ENCODE measurements at regions not wholly inside any gene's neighbourhood (a gene's known extent, or its start where the extent isn't known, plus 50 kb on each side); places are given as distances from the start of the nearest gene placed in this dataset.
"Not testable (repeated sequence)": the region's sequence is repeated elsewhere in the genome, so short reads cannot be mapped to it uniquely, and the experiment has no call there.

- DNase-seq: no peak
Observed at GRCh38 chr15:38818157-38818790, 253.7 kb upstream of the RASGRP1 start.

GRCh38 chr15:38819387-38819950 is 254.9 kb upstream of the RASGRP1 start:
- no peak for DNase-seq

- DNase-seq: no peak
Observed at GRCh38 chr15:38823263-38823662, 258.6 kb upstream of the RASGRP1 start.

DNA sequence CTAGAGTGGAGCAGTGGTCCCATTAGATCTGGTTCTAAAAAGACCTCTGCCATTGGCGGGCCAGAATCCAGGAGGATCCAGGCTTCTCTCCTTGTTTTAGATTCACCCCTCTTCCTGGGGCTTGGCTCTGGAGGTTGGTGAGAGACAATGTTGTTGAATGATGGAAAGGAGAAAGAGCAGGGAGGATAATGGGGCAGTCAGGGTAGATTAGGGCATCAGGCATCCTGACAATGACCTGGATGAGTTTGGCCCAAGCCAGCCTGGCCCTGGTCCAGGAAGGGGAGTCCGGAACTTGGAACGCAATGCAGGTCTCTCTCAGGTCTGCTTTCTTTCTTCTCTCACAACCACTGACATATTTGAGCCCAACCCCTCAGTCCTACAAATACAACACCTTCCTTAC is 260.1 kb upstream of the RASGRP1 start:
- no peak for DNase-seq

GRCh38 chr15:38826880-38827279 is 262.3 kb upstream of the RASGRP1 start:
- DNase-seq: no peak

- no peak for DNase-seq
Observed at GRCh38 chr15:38828031-38828532, 263.5 kb upstream of the RASGRP1 start.

GRCh38 chr15:38829086-38829485 is 264.5 kb upstream of the RASGRP1 start:
- DNase-seq: no peak

DNA sequence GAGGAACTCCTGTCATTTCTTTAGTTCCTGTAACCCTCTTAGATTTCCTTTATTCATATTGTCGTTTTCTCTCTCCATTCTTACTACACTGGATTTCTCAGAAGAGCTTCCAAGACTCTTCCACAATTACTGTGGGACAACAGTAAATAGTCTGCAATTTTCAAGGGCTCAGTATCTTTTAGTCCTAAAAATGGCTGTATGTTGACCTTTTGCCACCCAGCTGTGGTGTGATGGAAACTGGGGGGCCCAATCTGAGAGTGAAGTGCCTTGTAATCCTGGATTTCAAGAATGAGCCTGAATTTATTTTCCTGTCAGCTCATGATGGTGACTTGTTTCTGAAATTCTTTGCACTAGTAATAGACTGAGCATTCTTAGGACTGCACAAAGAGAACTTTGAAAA is 277.6 kb upstream of the RASGRP1 start:
- no peak for DNase-seq

- no peak for DNase-seq
Observed at GRCh38 chr15:38843051-38843501, 278.5 kb upstream of the RASGRP1 start.

GRCh38 chr15:38843736-38844590 is 279.3 kb upstream of the RASGRP1 start:
- DNase-seq: no peak

DNA sequence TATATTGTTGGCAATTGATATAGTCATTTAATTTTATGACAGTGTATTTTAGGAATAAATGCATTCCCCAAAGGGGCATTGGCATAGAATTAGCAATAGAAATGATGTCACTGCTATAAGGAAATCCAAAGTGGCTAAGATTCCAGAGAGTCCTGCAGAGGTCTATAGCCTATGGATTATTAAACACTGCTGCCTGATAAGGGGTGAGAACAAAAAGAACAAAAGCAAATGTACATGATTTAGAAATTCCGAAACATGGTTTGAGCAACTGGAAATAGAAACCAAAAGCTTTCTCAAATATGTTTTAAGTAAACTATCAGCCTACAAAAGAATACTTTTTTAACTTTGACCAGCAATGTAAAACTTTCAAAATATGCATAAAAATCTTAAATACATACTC is 280.1 kb upstream of the RASGRP1 start:
- no peak for DNase-seq

GRCh38 chr15:38846346-38846745 is 281.7 kb upstream of the RASGRP1 start:
- no peak for DNase-seq

DNA sequence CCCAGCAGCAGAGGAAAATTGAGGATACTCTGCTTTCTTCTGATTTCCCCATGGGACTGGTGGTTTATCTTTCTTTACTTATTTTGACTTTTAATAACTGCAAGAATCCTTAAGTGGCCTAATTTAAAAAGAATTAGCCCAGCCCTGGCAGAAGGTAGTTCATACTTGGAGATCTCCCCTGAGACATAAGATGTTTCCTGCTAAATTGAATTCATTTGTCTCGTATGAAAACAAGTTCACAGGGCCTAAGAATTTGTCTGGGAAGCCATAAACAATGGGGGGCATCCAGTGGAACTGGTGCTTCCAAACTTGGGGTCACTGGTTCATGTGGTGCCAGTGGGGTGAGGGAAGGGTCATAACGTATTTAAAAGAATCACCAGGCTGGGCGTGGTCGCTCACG is 283.1 kb upstream of the RASGRP1 start:
- no peak for DNase-seq

DNA sequence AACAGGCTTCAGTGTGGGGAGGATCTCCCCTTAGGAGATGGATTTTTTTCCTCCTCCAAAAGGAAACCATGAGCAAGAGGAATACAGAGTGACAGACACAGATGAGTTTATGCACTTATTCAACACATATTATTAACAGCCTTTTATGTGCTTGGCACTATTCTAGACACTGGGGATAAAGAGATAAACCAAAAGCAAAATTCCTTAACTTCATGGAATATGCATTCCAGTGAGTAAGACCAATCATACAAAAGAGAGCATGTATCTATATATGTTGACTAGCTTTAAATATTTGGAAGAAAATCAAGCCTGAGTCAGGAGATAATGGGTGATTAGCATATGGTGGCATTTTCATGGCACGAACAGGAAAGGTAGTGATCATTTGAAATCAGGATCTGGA is 284.4 kb upstream of the RASGRP1 start:
- DNase-seq: no peak

GRCh38 chr15:38852188-38852587 is 287.6 kb upstream of the RASGRP1 start:
- not testable (repeated sequence) for DNase-seq

DNA sequence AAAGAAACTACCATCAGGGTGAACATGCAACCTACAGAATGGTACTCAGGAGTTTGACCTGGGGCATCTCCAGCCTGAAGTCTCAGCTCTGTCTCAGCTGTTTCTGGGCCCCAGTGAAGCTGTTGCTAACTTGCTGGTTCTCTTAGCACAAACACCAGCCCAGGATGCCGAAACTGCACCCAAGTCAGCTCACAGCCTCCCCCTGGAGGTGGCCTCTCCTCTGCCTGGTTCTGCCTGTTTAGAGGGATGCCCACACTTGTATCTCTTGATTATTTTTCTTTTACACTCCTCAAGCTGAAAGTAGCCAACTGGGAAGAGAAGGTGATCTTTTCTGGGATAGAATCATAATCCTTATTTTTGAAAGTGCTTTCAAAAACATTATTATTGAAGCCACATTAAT is 289.0 kb upstream of the RASGRP1 start:
- DNase-seq: peak; percentile 21

- no peak for DNase-seq
Observed at GRCh38 chr15:38854506-38854905, 289.9 kb upstream of the RASGRP1 start.

- no peak for DNase-seq
Observed at GRCh38 chr15:38857814-38858213, 293.2 kb upstream of the RASGRP1 start.

- no peak for DNase-seq
Observed at GRCh38 chr15:38859574-38859973, 295.0 kb upstream of the RASGRP1 start.

DNA sequence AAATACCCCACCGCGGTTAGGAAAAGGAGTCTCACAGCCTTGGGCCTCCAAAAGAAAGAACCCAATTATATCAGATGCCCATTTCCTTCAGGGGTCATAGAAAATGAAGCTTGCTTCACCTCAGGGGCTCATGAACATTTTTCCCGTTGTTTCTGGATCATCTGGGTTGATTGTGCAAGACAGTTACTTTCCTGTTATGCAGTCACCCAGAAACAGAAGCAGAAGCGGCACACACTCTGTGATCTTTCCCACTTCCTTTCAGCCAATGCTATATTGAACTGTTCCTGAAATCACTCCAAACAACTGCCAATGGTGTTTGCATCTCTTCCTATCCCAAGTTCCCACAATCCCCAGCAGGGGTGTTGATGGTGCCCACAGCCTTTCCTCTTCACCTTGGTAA is 295.6 kb upstream of the RASGRP1 start:
- no peak for DNase-seq

DNA sequence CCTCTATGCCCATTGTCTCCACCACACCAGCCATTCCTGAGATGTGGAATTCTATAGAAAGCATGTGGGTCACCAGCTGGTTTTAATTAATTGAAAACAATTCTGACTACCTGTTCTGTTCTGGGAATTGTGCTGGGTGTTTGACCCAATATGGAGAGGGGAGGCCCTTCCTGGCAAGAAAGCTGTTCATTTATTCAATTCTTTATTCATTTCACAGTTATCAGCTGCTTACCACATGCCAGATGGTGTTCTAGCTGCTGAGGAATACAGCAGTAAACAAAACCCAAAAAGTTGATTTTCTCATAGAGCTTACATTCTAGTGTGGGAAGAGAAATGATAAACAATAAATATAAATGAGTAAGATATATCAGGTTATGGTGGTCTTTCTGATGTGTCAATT is 296.1 kb upstream of the RASGRP1 start:
- DNase-seq: no peak

DNA sequence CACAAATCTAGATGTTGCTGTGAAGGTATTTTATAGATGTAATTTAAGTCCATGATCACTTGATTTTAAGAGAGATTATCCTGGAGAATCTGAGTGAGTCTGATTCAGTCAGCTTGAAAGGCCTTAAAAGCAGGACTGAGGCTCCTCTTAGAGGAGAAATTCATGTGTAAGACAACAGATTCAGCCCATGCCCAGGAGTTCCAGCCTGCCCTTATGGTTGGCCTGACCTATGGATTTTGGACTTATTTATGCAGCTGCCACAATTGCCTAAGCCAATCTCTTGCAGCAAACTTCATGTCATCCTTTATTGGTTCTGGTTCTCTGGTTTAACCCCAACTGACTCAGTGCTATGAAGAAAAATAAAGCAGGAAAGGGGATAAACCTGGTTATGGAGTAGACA is 296.5 kb upstream of the RASGRP1 start:
- no peak for DNase-seq

- no peak for DNase-seq
Observed at GRCh38 chr15:38862099-38862498, 297.5 kb upstream of the RASGRP1 start.

GRCh38 chr15:38863381-38863780 is 298.8 kb upstream of the RASGRP1 start:
- no peak for DNase-seq
